ENCODE measurements at regions not wholly inside any gene's neighbourhood (a gene's known extent, or its start where the extent isn't known, plus 50 kb on each side); places are given as distances from the start of the nearest gene placed in this dataset.
"Not testable (repeated sequence)": the region's sequence is repeated elsewhere in the genome, so short reads cannot be mapped to it uniquely, and the experiment has no call there.

DNA sequence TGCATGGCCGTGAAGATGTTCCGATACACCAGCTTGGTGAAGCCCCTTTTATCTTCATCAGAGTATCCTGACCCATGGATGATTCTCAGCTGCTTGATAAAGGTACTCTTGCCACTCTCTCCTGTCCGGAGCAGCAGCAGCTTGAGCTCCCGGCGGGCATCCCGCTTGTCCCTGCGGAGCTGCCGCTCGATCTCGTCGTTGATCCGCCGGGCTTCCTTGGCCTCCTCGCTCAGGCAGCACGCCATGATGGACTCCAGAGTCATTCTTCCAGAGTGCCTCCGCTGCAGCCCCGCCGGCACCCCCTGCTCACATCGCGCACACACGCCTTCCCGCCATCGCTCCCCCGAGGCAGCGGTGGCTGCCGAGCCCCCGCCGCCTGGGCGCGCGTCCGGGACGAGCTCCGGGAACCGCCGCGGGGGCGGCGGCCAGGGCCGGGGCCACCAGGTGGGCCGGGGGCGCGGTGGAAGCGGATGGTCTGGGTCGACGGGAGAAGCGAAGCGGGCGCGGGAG lies 51.3 kb upstream of the TUBA3D start:
- TF ChIP-seq, protein P1, sequence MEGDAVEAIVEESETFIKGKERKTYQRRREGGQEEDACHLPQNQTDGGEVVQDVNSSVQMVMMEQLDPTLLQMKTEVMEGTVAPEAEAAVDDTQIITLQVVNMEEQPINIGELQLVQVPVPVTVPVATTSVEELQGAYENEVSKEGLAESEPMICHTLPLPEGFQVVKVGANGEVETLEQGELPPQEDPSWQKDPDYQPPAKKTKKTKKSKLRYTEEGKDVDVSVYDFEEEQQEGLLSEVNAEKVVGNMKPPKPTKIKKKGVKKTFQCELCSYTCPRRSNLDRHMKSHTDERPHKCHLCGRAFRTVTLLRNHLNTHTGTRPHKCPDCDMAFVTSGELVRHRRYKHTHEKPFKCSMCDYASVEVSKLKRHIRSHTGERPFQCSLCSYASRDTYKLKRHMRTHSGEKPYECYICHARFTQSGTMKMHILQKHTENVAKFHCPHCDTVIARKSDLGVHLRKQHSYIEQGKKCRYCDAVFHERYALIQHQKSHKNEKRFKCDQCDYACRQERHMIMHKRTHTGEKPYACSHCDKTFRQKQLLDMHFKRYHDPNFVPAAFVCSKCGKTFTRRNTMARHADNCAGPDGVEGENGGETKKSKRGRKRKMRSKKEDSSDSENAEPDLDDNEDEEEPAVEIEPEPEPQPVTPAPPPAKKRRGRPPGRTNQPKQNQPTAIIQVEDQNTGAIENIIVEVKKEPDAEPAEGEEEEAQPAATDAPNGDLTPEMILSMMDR (IDR thresholded peaks at IDR 0.05): not testable (repeated sequence)
- TF ChIP-seq POLR2AphosphoS5, POLR2A (IDR thresholded peaks at IDR 0.05): not testable (repeated sequence)
